ENCODE measurements at regions not wholly inside any gene's neighbourhood (a gene's known extent, or its start where the extent isn't known, plus 50 kb on each side); places are given as distances from the start of the nearest gene placed in this dataset.

GRCh38 chr6:15036690-15037245 is 209.1 kb upstream of the JARID2 start:
- TF ChIP-seq CTCF (IDR thresholded peaks at IDR 0.05; ENCODE audit: insufficient read depth, low read length, poor library complexity, severe bottlenecking) (no peak), EZH2phosphoT487 (conservative IDR thresholded peaks at IDR 0.05; ENCODE audit: low read length) (no peak)
